K562 (cell line): ENCODE measurements at regions not wholly inside any gene's neighbourhood (a gene's known extent, or its start where the extent isn't known, plus 50 kb on each side); places are given as distances from the start of the nearest gene placed in this dataset.

Experiments
- ATAC-seq: fragments of 200-7000 bp; cut with Tn5 transposase; 3 replicates; pipeline ENCODE4 v1.9.1; 2020; ENCODE audit warnings: moderate library complexity
- BruUV-seq: library from RNA; stranded (reverse); fragments of 400-500 nt; replicated peaks from 2 replicates; lab custom pipeline; 2021; lab: Mats Ljungman, UMichigan
- CTCF ChIA-PET: fragments of 300-600 bp; formaldehyde crosslinking; extraction: SDS; loops from one replicate; lab custom pipeline; 2021; ENCODE audit warnings: low intra/inter-chr PET ratio; lab: Yijun Ruan, JAX
- POLR2A ChIA-PET: fragments of 300-600, 350-650 bp; sonication (Branson Sonifier 250); formaldehyde crosslinking; extraction: SDS; loops from one replicate; lab custom pipeline; 2021; ENCODE audit warnings: antibody characterized with exemption, inconsistent platforms; lab: Yijun Ruan, JAX
- DNase-seq, 4 experiments: peaks; one replicate each; pipeline versions ENCODE4 v3.0.0 to v3.0.0-alpha.2; 2011 to 2018; ENCODE audit warnings: low spot score in 3 of 4, mixed read lengths in 3 of 4; ENCODE audit errors: extremely low read depth in 1 of 4
- FAIRE-seq: peaks from 2 replicates; lab custom pipeline; 2011; peaks lifted over from hg19 to GRCh38; lab: Jason Lieb, UNC
- H2AFZ ChIP-seq: 2 replicates; pipeline ENCODE4 v1.6.0; 2011; ENCODE audit warnings: low read depth, low read length, control low read depth, inconsistent platforms
- H3K27ac ChIP-seq: fragments of 200-600 bp; 3 replicates; pipeline ENCODE4 v1.8.0; 2011; ENCODE audit warnings: low read depth, mild to moderate bottlenecking, control low read depth, inconsistent platforms, low read length, moderate library complexity, mixed read lengths; ENCODE audit errors: extremely low read depth
- H3K27me3 ChIP-seq, 2 experiments: fragments of 300-600 bp in 1 of 2; 2 replicates in 1 of 2; 3 replicates in 1 of 2; pipeline versions ENCODE4 v1.6.0 to v1.8.0; 2011; ENCODE audit warnings: inconsistent platforms in 2 of 2, low read length in 2 of 2, mild to moderate bottlenecking in 1 of 2, mixed read lengths in 1 of 2, moderate library complexity in 1 of 2; ENCODE audit not compliant: control insufficient read depth in 2 of 2, insufficient read depth in 2 of 2
- H3K36me3 ChIP-seq: fragments of 300-600 bp; 3 replicates; pipeline ENCODE4 v1.8.0; 2011; ENCODE audit warnings: mild to moderate bottlenecking, low read length, inconsistent platforms; ENCODE audit not compliant: control insufficient read depth, insufficient read depth
- H3K4me1 ChIP-seq, 2 experiments: fragments of 200-600 bp in 1 of 2; replicated peaks in 1 of 2; 2 replicates in 1 of 2; 3 replicates in 1 of 2; pipeline versions ENCODE4 v1.5.1 to v1.8.0; 2011; ENCODE audit warnings: inconsistent platforms in 2 of 2, low read length in 2 of 2, mild to moderate bottlenecking in 1 of 2, mixed read lengths in 1 of 2, moderate library complexity in 1 of 2; ENCODE audit not compliant: control insufficient read depth in 2 of 2, insufficient read depth in 2 of 2
- H3K4me2 ChIP-seq: 2 replicates; pipeline ENCODE4 v1.6.1; 2011; ENCODE audit warnings: low read length, control low read depth, inconsistent platforms, mixed read lengths; ENCODE audit not compliant: insufficient read depth
- H3K4me3 ChIP-seq: fragments of 200-600 bp; sonication (generic), shearing (Covaris generic); 2 replicates; pipeline ENCODE4 v1.5.1; 2016; ENCODE audit warnings: control low read depth, inconsistent platforms
- H3K79me2 ChIP-seq: fragments of 200-600 bp; 3 replicates; pipeline ENCODE4 v1.8.0; 2011; ENCODE audit warnings: low read length, inconsistent platforms; ENCODE audit not compliant: control insufficient read depth, insufficient read depth
- H3K9ac ChIP-seq, 2 experiments: 2 replicates each; pipeline versions ENCODE4 v1.6.0 to v1.6.1; 2011; ENCODE audit warnings: low read depth in 2 of 2, low read length in 2 of 2, control low read depth in 1 of 2, inconsistent platforms in 1 of 2, mild to moderate bottlenecking in 1 of 2, mixed read lengths in 1 of 2; ENCODE audit not compliant: insufficient read depth in 1 of 2
- H3K9me1 ChIP-seq: one replicate; pipeline ENCODE4 v1.6.0; 2011; ENCODE audit warnings: inconsistent platforms, mild to moderate bottlenecking, low read length, moderate library complexity; ENCODE audit not compliant: control insufficient read depth, insufficient read depth
- H3K9me3 ChIP-seq: replicated peaks from 2 replicates; pipeline ENCODE4 v1.5.1; 2011; ENCODE audit warnings: low read depth, low read length, inconsistent platforms; ENCODE audit not compliant: control insufficient read depth, insufficient read depth
- H4K20me1 ChIP-seq: replicated peaks from 2 replicates; pipeline ENCODE4 v1.6.1; 2011; ENCODE audit warnings: low read length, inconsistent platforms, mixed read lengths; ENCODE audit not compliant: control insufficient read depth, insufficient read depth
- CBX5 ChIP-seq: IDR thresholded peaks from 2 replicates; pipeline ENCODE4 v1.6.1; 2014; ENCODE audit warnings: low read depth, borderline replicate concordance
- COPS2 ChIP-seq: fragments of 450-650 bp; conservative IDR thresholded peaks from 2 replicates; pipeline ENCODE4 v1.6.1; 2016; ENCODE audit warnings: mild to moderate bottlenecking, moderate library complexity
- TARDBP ChIP-seq: fragments of 450-650 bp; IDR thresholded peaks from 2 replicates; pipeline ENCODE4 v1.6.1; 2016
- ZNF589 ChIP-seq: fragments of 200-800 bp; sonication (Bioruptor generic); IDR thresholded peaks from 2 replicates; pipeline ENCODE4 v1.6.1; 2016; ENCODE audit warnings: low read depth, missing genetic modification characterization, missing compliant biosample characterization
- ZNF695 ChIP-seq: fragments of 450-650 bp; formaldehyde crosslinking; IDR thresholded peaks from 2 replicates; pipeline ENCODE4 v1.4.0; 2020; ENCODE audit warnings: mild to moderate bottlenecking, moderate library complexity
- WGBS: fragments of 100-300 bp; shearing (Covaris generic); methylation state at CpG from one replicate; pipeline ENCODE4 v1.1.6; 2016; ENCODE audit warnings: low coverage, mixed read lengths; ENCODE audit not compliant: insufficient coverage; ENCODE audit errors: missing lambda C conversion rate; 5-methylcytosine and 5-hydroxymethylcytosine counted together
- in situ Hi-C: fragments of 300-500 bp; cut with MboI; formaldehyde crosslinking; loops from 4 replicates; pipeline ENCODE4 v1.15.0; 2018; ENCODE audit warnings: inconsistent platforms, mixed read lengths
- intact Hi-C: fragments of 100-400 bp; cut with micrococcal nuclease; formaldehyde crosslinking; loops from 2 replicates; pipeline ENCODE4 v1.14.2; 2022
- TF ChIP-seq, protein P1 (sequence below): fragments of 450-650 bp; IDR thresholded peaks from 2 replicates; pipeline ENCODE4 v1.6.1; 2016; ENCODE audit warnings: mild to moderate bottlenecking
- TF ChIP-seq, protein P2 (sequence below), 2 experiments: fragments of 250-450 bp in 1 of 2; fragments of 450-650 bp in 1 of 2; sonication (Bioruptor Pico) in 1 of 2; IDR thresholded peaks; 2 replicates each; pipeline versions ENCODE4 v1.6.1 to v1.8.0; 2016 to 2021; ENCODE audit warnings: mild to moderate bottlenecking in 2 of 2, moderate library complexity in 2 of 2, missing compliant biosample characterization in 1 of 2, missing genetic modification characterization in 1 of 2

DNA sequence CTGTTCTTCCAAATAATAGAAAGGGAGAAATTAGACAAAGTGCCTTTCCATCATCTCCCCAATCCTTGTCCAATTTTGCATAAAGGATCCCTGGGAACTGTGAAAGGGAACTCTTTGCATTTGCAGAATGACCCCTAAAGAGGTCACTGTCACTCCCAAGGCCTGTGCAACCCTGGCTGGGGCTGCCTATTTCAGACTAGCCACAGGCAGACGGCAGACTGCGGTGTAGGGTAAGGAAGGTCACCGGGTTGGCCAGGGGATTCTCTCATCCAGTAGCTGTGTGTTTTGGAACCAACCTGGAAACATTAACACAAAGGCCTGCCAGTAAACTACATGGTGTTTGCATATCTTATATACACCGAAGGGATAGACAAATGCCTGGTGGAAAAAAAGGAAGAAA is 818.7 kb downstream of the BCL11A start (continued):
- TF ChIP-seq, protein P1, sequence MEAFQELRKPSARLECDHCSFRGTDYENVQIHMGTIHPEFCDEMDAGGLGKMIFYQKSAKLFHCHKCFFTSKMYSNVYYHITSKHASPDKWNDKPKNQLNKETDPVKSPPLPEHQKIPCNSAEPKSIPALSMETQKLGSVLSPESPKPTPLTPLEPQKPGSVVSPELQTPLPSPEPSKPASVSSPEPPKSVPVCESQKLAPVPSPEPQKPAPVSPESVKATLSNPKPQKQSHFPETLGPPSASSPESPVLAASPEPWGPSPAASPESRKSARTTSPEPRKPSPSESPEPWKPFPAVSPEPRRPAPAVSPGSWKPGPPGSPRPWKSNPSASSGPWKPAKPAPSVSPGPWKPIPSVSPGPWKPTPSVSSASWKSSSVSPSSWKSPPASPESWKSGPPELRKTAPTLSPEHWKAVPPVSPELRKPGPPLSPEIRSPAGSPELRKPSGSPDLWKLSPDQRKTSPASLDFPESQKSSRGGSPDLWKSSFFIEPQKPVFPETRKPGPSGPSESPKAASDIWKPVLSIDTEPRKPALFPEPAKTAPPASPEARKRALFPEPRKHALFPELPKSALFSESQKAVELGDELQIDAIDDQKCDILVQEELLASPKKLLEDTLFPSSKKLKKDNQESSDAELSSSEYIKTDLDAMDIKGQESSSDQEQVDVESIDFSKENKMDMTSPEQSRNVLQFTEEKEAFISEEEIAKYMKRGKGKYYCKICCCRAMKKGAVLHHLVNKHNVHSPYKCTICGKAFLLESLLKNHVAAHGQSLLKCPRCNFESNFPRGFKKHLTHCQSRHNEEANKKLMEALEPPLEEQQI: no peak
- TF ChIP-seq, all 486 proteins: peak for 0

DNA sequence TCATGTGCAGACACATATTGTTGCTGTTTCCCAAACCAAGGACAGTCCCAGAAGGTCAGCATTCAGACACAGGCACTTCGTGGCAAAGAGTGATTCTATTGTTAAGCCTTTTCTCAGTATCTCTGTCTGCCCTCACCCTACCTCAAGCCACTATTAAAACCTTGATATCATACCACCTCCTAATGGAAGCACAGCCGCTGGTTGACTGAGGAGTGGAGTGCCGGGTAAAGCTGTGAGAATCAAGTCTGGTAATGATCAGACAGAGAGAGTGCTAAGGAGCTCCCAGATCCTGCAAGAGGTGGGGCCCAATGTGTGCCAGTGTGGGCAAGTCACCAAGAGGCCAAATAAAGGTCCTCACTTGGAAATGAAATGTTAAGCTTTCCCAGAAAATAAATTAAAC is 819.5 kb downstream of the BCL11A start:
- intact Hi-C loops (no loop called here), in situ Hi-C loops (no loop called here)
- H3K27ac ChIP-seq: no peak overlapping the region
- ChIA-PET POLR2A (no interaction called here), CTCF (no interaction called here)
- no peak overlapping the region for H3K4me2 ChIP-seq
- H2AFZ ChIP-seq: no peak overlapping the region
- H3K9me1 ChIP-seq: no peaks in the 10 kb centered on the region
- no peaks in the 10 kb centered on the region for H3K36me3 ChIP-seq
- no peak overlapping the region for H3K9ac ChIP-seq
- BruUV-seq: no TSS peak
- no peaks in the 10 kb centered on the region for H3K9me3 ChIP-seq
- no peak for TF ChIP-seq ZNF695 (CRISPR knock-in tag)
- no peak for TF ChIP-seq ZNF589 (CRISPR knock-in tag)
- TF ChIP-seq, protein P2, sequence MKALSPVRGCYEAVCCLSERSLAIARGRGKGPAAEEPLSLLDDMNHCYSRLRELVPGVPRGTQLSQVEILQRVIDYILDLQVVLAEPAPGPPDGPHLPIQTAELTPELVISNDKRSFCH (CRISPR knock-in tag; IDR thresholded peaks at IDR 0.05): no peak
- TF ChIP-seq, protein P2 (tag; IDR thresholded peaks at IDR 0.05): no peak
- TF ChIP-seq COPS2: no peak
- TF ChIP-seq CBX5: no peak
- TF ChIP-seq TARDBP: no peak
- no peaks in the 10 kb centered on the region for H3K27me3 ChIP-seq
- DNase-seq: no peak
- no peak for FAIRE-seq
- H3K4me3 ChIP-seq: no peak overlapping the region
- no peaks in the 10 kb centered on the region for H3K79me2 ChIP-seq
- ATAC-seq: no peak
- no peaks in the 10 kb centered on the region for H3K4me1 ChIP-seq
- no peaks in the 10 kb centered on the region for H4K20me1 ChIP-seq
- WGBS: 0% methylated on average over 3 of the region's 3 CpGs
